ENCODE measurements at regions not wholly inside any gene's neighbourhood (a gene's known extent, or its start where the extent isn't known, plus 50 kb on each side); places are given as distances from the start of the nearest gene placed in this dataset.

DNA sequence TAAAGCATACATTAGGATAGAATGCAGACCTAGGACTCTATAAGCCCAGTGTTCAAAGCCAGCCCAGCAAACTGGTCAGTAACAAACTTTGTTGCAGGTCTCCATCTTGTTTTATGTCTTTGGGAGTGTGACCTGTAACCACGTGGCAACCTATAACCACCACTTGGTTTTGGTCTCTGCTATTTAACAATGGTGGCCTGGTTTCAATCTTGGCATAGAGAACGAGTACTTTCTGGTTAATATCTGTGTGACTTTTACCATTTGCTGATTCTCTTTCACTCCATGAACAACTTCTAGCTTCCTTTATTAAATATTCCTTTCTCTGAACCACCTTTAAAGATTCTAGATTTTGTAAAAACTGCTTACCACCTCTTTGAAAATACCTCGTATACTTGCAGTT lies 118.5 kb downstream of the KCNS3 start:
- no CpG with 5 or more reads among the region's 3 CpGs for WGBS (ENCODE audit: insufficient coverage, low lambda C conversion rate)
- H3K4me3 ChIP-seq (ENCODE audit: low read length) = no peak overlapping the region
- no peaks in the 10 kb centered on the region for H3K4me1 ChIP-seq (ENCODE audit: control insufficient read depth, insufficient read depth, low read length)
- no peaks in the 10 kb centered on the region for H3K36me3 ChIP-seq (ENCODE audit: control insufficient read depth, insufficient read depth, low read length)
- H3K27ac ChIP-seq (ENCODE audit: low read length) = no peak overlapping the region
- DNase-seq = no peak
- no peaks in the 10 kb centered on the region for H3K27me3 ChIP-seq (ENCODE audit: control insufficient read depth, insufficient read depth, low read length)
- H3K9me3 ChIP-seq (ENCODE audit: control insufficient read depth, low read depth, low read length) = no peaks in the 10 kb centered on the region

DNA sequence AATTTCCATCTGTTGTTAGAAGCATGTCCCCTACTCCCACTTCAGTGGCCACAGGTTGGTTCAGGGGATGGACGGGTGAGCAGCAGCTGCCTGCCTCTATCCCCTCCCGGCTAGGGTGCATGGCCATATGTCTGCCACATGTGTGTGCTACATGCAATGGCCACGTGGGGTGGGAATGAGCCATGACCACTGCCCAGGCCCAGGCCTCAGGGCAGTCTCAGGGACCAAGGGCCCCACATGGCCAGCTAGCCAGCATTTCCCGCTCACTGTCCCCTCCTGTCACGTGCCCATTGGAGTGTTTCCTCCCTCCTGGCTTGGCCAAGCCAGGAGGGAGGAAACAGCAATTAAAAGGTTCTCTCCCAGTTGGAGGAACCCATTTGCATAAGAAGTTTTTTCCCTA lies 117.1 kb downstream of the KCNS3 start:
- Histone ChIP-seq H3K27me3 (ENCODE audit: control insufficient read depth, insufficient read depth, low read length) (no peaks in the 10 kb centered on the region), H3K9me3 (ENCODE audit: control insufficient read depth, low read depth, low read length) (no peaks in the 10 kb centered on the region), H3K27ac (ENCODE audit: low read length) (no peak overlapping the region), H3K4me3 (ENCODE audit: low read length) (no peak overlapping the region), H3K36me3 (ENCODE audit: control insufficient read depth, insufficient read depth, low read length) (no peaks in the 10 kb centered on the region), H3K4me1 (ENCODE audit: control insufficient read depth, insufficient read depth, low read length) (no peaks in the 10 kb centered on the region)
- 13% methylated on average over 1 of the region's 5 CpGs for WGBS (ENCODE audit: insufficient coverage, low lambda C conversion rate)
- DNase-seq = no peak

Data from large intestine (tissue), 3 donors.